Stimulated activated CD8-positive, alpha-beta memory T cell treated with anti-CD3 and anti-CD28 coated beads, Interleukin-7, amount 100 ng/mL, for 4 hours (primary cell): ENCODE measurements at regions not wholly inside any gene's neighbourhood (a gene's known extent, or its start where the extent isn't known, plus 50 kb on each side); places are given as distances from the start of the nearest gene placed in this dataset.
"Not testable (repeated sequence)": the region's sequence is repeated elsewhere in the genome, so short reads cannot be mapped to it uniquely, and the experiment has no call there.

Experiments
- DNase-seq, 2 donors: peaks; one replicate each; pipeline ENCODE4 v3.0.0-alpha.2; 2020; ENCODE audit warnings: low read depth in 2 of 2

- DNase-seq = not testable (repeated sequence)
Observed at GRCh38 chr9:97248252-97248651, 59.2 kb upstream of the CCDC180 start.

GRCh38 chr9:97243606-97244005, 63.9 kb upstream of the CCDC180 start:
- no peak for DNase-seq

DNA sequence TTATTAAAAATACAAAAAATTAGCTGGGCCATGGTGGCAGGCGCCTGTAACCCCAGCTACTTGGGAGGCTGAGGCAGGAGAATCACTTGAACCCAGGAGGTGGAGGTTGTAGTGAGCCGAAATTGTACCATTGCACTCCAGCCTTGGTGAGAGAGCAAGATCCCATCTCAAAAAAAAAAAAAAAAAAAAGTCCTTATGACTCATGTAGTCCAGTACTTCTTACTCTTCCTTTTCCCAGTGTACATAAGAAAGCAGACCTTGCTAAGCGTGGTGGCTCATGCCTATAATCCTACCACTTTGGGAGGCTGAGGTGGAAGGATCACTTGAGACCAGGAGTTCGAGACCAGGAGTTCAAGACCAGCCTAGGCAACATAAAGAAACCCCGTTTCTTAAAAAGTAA, 66.0 kb upstream of the CCDC180 start:
- DNase-seq = not testable (repeated sequence)

- DNase-seq = peak; percentile 51 to 66
Observed at GRCh38 chr9:97237951-97238889, 69.2 kb upstream of the CCDC180 start.

- no peak for DNase-seq
Observed at GRCh38 chr9:97237311-97237786, 70.1 kb upstream of the CCDC180 start.

- DNase-seq = not testable (repeated sequence)
Observed at GRCh38 chr9:97233009-97233400, 74.5 kb upstream of the CCDC180 start.

DNA sequence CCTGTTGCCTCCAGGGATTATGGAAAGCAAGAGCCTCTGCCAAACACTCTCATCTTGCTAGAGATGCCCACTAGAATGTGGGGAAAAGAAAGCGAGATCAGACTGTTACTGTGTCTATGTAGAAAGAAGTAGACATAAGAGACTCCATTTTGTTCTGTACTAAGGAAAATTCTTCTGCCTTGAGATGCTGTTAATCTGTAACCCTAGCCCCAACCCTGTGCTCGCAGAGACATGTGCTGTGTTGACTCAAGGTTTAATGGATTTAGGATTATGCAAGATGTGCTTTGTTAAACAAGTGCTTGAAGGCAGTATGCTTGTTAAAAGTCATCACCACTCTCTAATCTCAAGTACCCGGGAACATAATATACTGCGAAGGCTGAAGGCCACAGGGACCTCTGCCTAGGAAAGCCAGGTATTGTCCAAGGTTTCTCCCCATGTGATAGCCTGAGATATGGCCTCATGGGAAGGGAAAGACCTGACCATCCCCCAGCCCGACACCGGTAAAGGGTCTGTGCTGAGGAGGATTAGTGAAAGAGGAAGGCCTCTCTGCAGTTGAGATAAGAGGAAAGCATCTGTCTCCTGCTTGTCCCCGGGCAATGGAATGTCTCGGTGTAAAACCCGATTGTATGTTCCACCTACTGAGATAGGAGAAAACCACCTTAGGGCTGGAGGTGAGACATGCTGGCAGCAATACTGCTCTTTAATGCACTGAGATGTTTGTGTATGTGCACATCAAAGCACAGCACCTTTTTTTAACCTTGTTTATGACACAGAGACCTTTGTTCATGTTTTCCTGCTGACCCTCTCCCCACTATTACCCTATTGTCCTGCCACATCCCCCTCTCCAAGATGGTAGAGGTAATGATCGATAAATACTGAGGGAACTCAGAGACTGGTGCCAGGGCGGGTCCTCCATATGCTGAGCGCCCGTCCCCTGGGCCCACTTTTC, 75.1 kb upstream of the CCDC180 start:
- DNase-seq = not testable (repeated sequence)

GRCh38 chr9:97222393-97222792, 85.1 kb upstream of the CCDC180 start:
- not testable (repeated sequence) for DNase-seq

DNA sequence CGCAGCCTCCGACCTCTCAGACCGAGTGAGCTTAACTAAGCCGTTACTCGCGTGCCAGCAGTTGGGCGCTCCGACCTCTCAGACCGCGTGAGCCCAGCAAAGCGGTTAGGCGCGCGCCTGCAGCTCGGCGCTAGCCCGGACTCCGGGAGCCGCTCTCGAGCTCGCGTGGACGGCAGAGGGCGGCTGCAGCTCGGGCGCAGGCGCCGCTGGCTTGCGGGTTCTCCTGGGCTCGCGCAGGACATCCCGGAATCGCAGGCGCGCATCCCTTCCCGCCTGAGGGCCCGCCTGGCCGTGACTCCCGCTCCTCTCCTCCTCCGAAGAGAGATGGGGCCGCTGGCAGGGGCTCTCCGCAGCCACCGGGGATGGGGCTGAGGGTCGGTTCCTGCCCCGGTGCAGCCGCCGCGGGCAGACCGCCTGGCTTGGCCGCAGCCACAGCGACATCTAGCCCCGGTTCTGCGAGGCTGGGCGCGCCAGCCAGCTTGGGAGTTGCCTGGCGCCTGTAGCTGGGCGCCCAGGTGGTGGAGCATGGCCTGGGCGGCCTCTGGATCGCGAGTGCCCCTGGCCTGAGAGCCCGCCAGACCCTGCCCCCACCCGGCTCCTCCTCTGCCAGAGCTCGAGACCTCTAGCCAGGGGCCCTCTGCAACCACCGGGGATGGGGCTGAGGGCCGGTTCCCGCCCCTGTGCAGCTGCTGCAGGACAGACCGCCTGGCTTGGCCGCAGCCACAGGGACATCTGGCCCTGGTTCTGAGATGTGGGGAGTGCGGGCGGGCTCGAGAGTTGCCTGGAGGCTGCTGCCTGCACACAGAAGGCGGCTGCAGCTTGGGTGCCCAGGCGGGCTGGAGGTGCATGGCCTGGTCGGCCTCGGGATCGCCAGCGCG, 85.7 kb upstream of the CCDC180 start:
- peak; percentile 3 to 48 for DNase-seq

GRCh38 chr9:97220894-97221477, 86.5 kb upstream of the CCDC180 start:
- DNase-seq = no peak

DNA sequence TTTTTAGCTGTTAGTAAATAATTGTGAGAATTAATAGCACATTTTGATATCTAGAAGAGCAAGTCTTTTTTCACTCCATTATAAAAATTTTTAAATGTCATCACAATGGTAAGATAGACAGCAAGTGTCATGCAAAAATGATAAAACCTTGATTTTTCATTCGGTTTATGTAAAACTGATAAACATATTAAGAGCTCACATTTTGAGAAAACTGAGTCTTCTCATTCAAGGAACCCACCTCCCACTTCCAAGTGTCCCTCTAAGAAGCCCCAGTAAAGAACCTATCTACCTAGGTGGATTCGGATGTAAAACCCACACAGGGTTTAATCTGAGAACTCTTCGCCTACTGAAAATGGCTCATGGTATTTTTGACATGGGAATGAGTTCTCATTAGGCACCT, 87.1 kb upstream of the CCDC180 start:
- DNase-seq = not testable (repeated sequence)

- not testable (repeated sequence) for DNase-seq
Observed at GRCh38 chr9:97219443-97220140, 87.9 kb upstream of the CCDC180 start.

GRCh38 chr9:97215127-97215526, 92.3 kb upstream of the CCDC180 start:
- DNase-seq = not testable (repeated sequence)

DNA sequence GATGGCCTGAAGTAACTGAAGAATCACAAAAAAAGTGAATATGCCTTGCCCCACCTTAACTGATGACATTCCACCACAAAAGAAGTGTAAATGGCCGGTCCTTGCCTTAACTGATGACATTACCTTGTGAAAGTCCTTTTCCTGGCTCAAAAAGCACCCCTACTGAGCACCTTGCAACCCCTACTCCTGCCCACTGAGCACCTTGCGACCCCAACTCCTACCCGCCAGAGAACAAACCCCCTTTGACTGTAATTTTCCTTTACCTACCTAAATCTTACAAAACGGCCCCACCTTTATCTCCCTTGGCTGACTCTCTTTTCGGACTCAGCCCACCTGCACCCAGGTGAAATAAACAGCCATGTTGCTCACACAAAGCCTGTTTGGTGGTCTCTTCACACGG, 92.9 kb upstream of the CCDC180 start:
- not testable (repeated sequence) for DNase-seq

DNA sequence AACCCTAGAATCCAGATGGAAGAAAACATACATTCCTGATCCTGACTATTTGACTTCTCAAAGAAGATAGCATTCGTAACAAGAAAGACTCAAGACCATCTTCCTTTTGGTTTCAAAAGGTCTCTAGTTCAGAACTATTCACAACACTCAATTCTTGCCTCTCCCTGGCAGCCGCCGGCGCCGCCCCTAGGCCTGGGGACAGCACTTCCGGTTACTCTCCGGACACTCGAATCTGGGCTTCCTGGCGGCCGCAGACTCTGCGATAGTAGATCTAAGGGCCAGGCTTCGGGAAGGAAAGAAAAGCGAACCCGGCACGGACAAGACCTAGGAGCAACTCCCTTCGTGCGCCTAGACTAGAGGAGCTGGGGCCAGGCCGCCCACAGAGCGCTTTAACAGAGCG, 107.8 kb upstream of the CCDC180 start:
- DNase-seq = not testable (repeated sequence)

GRCh38 chr9:97193767-97194166, 113.7 kb upstream of the CCDC180 start:
- DNase-seq = not testable (repeated sequence)

- no peak for DNase-seq
Observed at GRCh38 chr9:97188545-97188944, 118.9 kb upstream of the CCDC180 start.

DNA sequence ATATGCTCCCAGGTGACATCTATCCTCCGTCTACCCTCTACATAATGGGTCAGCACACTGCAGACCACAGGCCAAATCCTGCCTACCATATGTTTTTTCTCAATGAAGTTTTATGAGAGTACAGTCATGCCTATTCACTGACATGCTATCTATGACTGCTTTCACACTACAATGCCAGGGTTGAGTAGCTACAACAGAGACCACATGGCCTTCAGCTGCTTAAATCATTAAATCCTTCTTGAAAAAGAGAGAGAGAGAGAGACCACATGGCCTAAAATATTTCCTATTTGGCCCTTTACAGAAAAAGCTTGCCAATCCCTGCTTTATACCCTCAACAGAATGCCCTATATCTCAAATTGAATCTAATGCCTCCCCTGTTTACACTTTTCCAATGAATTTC, 119.8 kb upstream of the CCDC180 start:
- DNase-seq = not testable (repeated sequence)

- no peak for DNase-seq
Observed at GRCh38 chr9:97186493-97186892, 121.0 kb upstream of the CCDC180 start.

GRCh38 chr9:97182532-97182931, 124.9 kb upstream of the CCDC180 start:
- not testable (repeated sequence) for DNase-seq
